ENCODE measurements at regions not wholly inside any gene's neighbourhood (a gene's known extent, or its start where the extent isn't known, plus 50 kb on each side); places are given as distances from the start of the nearest gene placed in this dataset.
A peak's percentile ranks its signal among the peaks of the same experiment; 100 is the strongest.

GRCh38 chr6:28661097-28661713, 135.5 kb downstream of the GPX5 start:
- H3K4me3 Mint-ChIP-seq (ENCODE audit: unreplicated experiment) = no peak overlapping the region
- peaks cover 12% of the 10 kb centered on the region for H3K27me3 Mint-ChIP-seq (ENCODE audit: unreplicated experiment)
- H3K9me3 Mint-ChIP-seq (ENCODE audit: unreplicated experiment) = peaks cover 17% of the 10 kb centered on the region
- H3K27ac Mint-ChIP-seq (ENCODE audit: unreplicated experiment) = no peak overlapping the region
- DNase-seq = no peak
- H3K4me1 Mint-ChIP-seq (ENCODE audit: low read depth, unreplicated experiment) = peaks cover 24% of the 10 kb centered on the region
- H3K36me3 Mint-ChIP-seq (ENCODE audit: unreplicated experiment) = no peaks in the 10 kb centered on the region
- TF ChIP-seq, protein P1, sequence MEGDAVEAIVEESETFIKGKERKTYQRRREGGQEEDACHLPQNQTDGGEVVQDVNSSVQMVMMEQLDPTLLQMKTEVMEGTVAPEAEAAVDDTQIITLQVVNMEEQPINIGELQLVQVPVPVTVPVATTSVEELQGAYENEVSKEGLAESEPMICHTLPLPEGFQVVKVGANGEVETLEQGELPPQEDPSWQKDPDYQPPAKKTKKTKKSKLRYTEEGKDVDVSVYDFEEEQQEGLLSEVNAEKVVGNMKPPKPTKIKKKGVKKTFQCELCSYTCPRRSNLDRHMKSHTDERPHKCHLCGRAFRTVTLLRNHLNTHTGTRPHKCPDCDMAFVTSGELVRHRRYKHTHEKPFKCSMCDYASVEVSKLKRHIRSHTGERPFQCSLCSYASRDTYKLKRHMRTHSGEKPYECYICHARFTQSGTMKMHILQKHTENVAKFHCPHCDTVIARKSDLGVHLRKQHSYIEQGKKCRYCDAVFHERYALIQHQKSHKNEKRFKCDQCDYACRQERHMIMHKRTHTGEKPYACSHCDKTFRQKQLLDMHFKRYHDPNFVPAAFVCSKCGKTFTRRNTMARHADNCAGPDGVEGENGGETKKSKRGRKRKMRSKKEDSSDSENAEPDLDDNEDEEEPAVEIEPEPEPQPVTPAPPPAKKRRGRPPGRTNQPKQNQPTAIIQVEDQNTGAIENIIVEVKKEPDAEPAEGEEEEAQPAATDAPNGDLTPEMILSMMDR (IDR thresholded peaks at IDR 0.05; ENCODE audit: partially characterized antibody, unreplicated experiment) = no peak

- DNase-seq = no peak
- H3K4me1 Mint-ChIP-seq (ENCODE audit: low read depth, unreplicated experiment) = no peaks in the 10 kb centered on the region
- no peaks in the 10 kb centered on the region for H3K9me3 Mint-ChIP-seq (ENCODE audit: unreplicated experiment)
- TF ChIP-seq, protein P1 (IDR thresholded peaks at IDR 0.05; ENCODE audit: partially characterized antibody, unreplicated experiment) = no peak
- H3K27me3 Mint-ChIP-seq (ENCODE audit: unreplicated experiment) = no peaks in the 10 kb centered on the region
- H3K4me3 Mint-ChIP-seq (ENCODE audit: unreplicated experiment) = no peak overlapping the region
- no peaks in the 10 kb centered on the region for H3K36me3 Mint-ChIP-seq (ENCODE audit: unreplicated experiment)
- no peak overlapping the region for H3K27ac Mint-ChIP-seq (ENCODE audit: unreplicated experiment)
Measured at GRCh38 chr6:28664870-28665396, 139.3 kb downstream of the GPX5 start.

DNA sequence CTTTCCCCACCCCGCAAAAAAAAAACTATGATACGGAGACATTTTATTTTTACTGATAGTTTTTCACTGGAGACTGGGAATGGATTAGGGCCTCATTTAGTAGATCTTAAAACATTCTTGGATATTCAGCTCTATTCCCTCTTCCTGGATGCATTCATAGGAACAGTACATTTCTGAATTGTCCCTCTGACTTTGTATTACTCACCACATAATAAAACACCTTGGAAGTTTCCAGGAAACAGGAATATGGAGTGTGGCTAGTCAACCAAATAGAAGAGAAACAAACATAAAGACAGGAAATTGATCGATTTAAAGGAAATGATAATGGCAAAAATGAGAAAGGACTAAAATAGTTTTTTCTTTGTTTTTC, 147.7 kb downstream of the GPX5 start:
- DNase-seq = no peak
- H3K27ac Mint-ChIP-seq (ENCODE audit: unreplicated experiment) = peak overlapping the region; percentile 70
- TF ChIP-seq, protein P1 (IDR thresholded peaks at IDR 0.05; ENCODE audit: partially characterized antibody, unreplicated experiment) = no peak
- H3K36me3 Mint-ChIP-seq (ENCODE audit: unreplicated experiment) = peaks cover 4% of the 10 kb centered on the region
- no peaks in the 10 kb centered on the region for H3K4me1 Mint-ChIP-seq (ENCODE audit: low read depth, unreplicated experiment)
- H3K27me3 Mint-ChIP-seq (ENCODE audit: unreplicated experiment) = peaks cover 10% of the 10 kb centered on the region
- peaks cover 17% of the 10 kb centered on the region for H3K9me3 Mint-ChIP-seq (ENCODE audit: unreplicated experiment)
- H3K4me3 Mint-ChIP-seq (ENCODE audit: unreplicated experiment) = peak overlapping the region; percentile 91

- H3K9me3 Mint-ChIP-seq (ENCODE audit: unreplicated experiment) = peaks cover 17% of the 10 kb centered on the region
- peaks cover 4% of the 10 kb centered on the region for H3K36me3 Mint-ChIP-seq (ENCODE audit: unreplicated experiment)
- H3K4me3 Mint-ChIP-seq (ENCODE audit: unreplicated experiment) = peak overlapping the region; percentile 91
- peak overlapping the region; percentile 70 for H3K27ac Mint-ChIP-seq (ENCODE audit: unreplicated experiment)
- DNase-seq = peak; percentile 67
- peaks cover 10% of the 10 kb centered on the region for H3K27me3 Mint-ChIP-seq (ENCODE audit: unreplicated experiment)
- TF ChIP-seq, protein P1 (IDR thresholded peaks at IDR 0.05; ENCODE audit: partially characterized antibody, unreplicated experiment) = no peak
- no peaks in the 10 kb centered on the region for H3K4me1 Mint-ChIP-seq (ENCODE audit: low read depth, unreplicated experiment)
Measured at GRCh38 chr6:28673787-28674671, 148.3 kb downstream of the GPX5 start.

GRCh38 chr6:28675600-28675999, 149.9 kb downstream of the GPX5 start:
- TF ChIP-seq, protein P1 (IDR thresholded peaks at IDR 0.05; ENCODE audit: partially characterized antibody, unreplicated experiment) = no peak
- no peak for DNase-seq
- H3K4me3 Mint-ChIP-seq (ENCODE audit: unreplicated experiment) = no peak overlapping the region
- peaks cover 4% of the 10 kb centered on the region for H3K36me3 Mint-ChIP-seq (ENCODE audit: unreplicated experiment)
- no peaks in the 10 kb centered on the region for H3K4me1 Mint-ChIP-seq (ENCODE audit: low read depth, unreplicated experiment)
- peaks cover 10% of the 10 kb centered on the region for H3K27me3 Mint-ChIP-seq (ENCODE audit: unreplicated experiment)
- peaks cover 17% of the 10 kb centered on the region for H3K9me3 Mint-ChIP-seq (ENCODE audit: unreplicated experiment)
- no peak overlapping the region for H3K27ac Mint-ChIP-seq (ENCODE audit: unreplicated experiment)

All from glutamatergic neuron (in vitro differentiated cells).